DND-41 (cell line): ENCODE measurements at regions not wholly inside any gene's neighbourhood (a gene's known extent, or its start where the extent isn't known, plus 50 kb on each side); places are given as distances from the start of the nearest gene placed in this dataset.

ENCODE experiments used
- ATAC-seq: fragments of 200-7000 bp; cut with Tn5 transposase; 3 replicates; pipeline ENCODE4 v1.9.1; 2021; ENCODE audit warnings: low read depth; ENCODE audit not compliant: insufficient read depth
- DNase-seq: peaks from one replicate; pipeline ENCODE4 v3.0.0-alpha.2; 2020
- H2AFZ ChIP-seq: 2 replicates; pipeline ENCODE4 v1.6.0; 2012; ENCODE audit warnings: low read depth, low read length
- H3K27ac ChIP-seq: 2 replicates; pipeline ENCODE4 v1.5.1; 2012; ENCODE audit warnings: low read length, inconsistent platforms
- H3K27me3 ChIP-seq: fragments of 200-600 bp; sonication (generic); 2 replicates; pipeline ENCODE4 v1.6.0; 2012; ENCODE audit warnings: low read length, mild to moderate bottlenecking, inconsistent platforms; ENCODE audit not compliant: insufficient read depth, poor library complexity
- H3K36me3 ChIP-seq: 2 replicates; pipeline ENCODE4 v1.5.1; 2012; ENCODE audit warnings: low read length, inconsistent platforms; ENCODE audit not compliant: insufficient read depth
- H3K4me1 ChIP-seq: 2 replicates; pipeline ENCODE4 v1.5.1; 2012; ENCODE audit warnings: mild to moderate bottlenecking, low read length; ENCODE audit not compliant: insufficient read depth
- H3K4me2 ChIP-seq: 2 replicates; pipeline ENCODE4 v1.6.0; 2012; ENCODE audit warnings: mild to moderate bottlenecking, moderate library complexity, low read length, inconsistent platforms; ENCODE audit not compliant: insufficient read depth
- H3K4me3 ChIP-seq, 2 experiments: fragments of 200-600 bp in 1 of 2; shearing (Covaris generic) in 1 of 2; 2 replicates each; pipeline ENCODE4 v1.5.1; 2012 to 2016; ENCODE audit warnings: inconsistent platforms in 2 of 2, low read length in 2 of 2, mild to moderate bottlenecking in 2 of 2, low read depth in 1 of 2, moderate library complexity in 1 of 2
- H3K79me2 ChIP-seq: 2 replicates; pipeline ENCODE4 v1.6.0; 2012; ENCODE audit warnings: low read length, inconsistent platforms; ENCODE audit not compliant: insufficient read depth
- H3K9ac ChIP-seq: 2 replicates; pipeline ENCODE4 v1.6.0; 2012; ENCODE audit warnings: low read depth, mild to moderate bottlenecking, inconsistent platforms, low read length, moderate library complexity
- H3K9me3 ChIP-seq: 2 replicates; pipeline ENCODE4 v1.5.1; 2012; ENCODE audit warnings: low read length, moderate library complexity, mild to moderate bottlenecking, inconsistent platforms; ENCODE audit not compliant: insufficient read depth, severe bottlenecking
- H4K20me1 ChIP-seq: 2 replicates; pipeline ENCODE4 v1.6.0; 2012; ENCODE audit warnings: low read length; ENCODE audit not compliant: insufficient read depth
- EZH2 ChIP-seq: IDR thresholded peaks from 3 replicates; pipeline ENCODE4 v1.6.1; 2012; ENCODE audit warnings: borderline replicate concordance, low read depth, mild to moderate bottlenecking, moderate library complexity, low read length, inconsistent platforms; ENCODE audit not compliant: severe bottlenecking
- TF ChIP-seq, protein P1 (sequence below): IDR thresholded peaks from 2 replicates; pipeline ENCODE4 v1.5.1; 2012; ENCODE audit warnings: borderline replicate concordance, low read length, moderate library complexity, mild to moderate bottlenecking; ENCODE audit not compliant: poor library complexity, severe bottlenecking; ENCODE audit errors: extremely low read depth

DNA sequence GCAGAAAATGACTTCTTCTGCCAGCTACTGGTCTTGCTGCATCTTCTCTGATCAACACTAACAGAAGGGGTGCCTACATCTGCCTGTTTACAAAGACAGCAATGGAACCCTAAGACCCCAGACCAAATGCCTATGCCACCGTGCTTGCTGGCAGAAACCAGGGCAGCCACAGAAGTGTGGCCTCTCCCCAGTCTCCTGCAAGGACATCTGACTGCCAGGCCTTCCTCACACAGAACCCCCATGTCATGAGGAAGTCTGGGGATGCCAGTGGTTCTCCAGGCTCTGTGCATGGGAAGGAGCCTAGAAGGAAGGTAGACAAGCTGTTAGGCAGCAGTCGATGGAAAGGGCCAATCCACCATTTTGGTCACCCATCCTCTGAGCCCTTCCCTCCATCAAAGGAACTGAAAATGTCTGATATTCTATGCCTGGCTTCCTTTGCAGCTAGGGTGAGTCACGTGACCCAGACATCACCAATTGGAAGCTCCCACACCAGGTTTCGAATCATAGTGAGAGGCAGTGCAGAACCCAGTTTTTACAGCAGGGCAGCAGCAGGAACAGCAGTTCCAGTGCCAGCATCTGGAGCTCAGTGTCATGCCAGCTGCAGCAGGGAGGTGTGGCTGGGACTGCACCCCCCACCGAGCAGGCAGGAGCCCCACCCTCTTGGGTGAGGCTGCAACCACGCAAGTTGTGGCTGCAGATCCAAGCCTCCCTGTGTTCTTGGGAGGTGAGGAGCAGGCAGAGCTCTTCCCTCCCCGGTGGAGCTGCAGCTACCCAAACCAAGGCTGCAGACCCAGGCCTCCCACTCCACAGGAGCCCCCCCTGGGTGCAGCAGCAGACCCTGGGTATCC, 123.4 kb downstream of the OLFM1 start:
- H2AFZ ChIP-seq, result no peak overlapping the region
- no peak for ATAC-seq
- no peak overlapping the region for H3K4me3 ChIP-seq
- H3K36me3 ChIP-seq, result no peaks in the 10 kb centered on the region
- TF ChIP-seq, protein P1, sequence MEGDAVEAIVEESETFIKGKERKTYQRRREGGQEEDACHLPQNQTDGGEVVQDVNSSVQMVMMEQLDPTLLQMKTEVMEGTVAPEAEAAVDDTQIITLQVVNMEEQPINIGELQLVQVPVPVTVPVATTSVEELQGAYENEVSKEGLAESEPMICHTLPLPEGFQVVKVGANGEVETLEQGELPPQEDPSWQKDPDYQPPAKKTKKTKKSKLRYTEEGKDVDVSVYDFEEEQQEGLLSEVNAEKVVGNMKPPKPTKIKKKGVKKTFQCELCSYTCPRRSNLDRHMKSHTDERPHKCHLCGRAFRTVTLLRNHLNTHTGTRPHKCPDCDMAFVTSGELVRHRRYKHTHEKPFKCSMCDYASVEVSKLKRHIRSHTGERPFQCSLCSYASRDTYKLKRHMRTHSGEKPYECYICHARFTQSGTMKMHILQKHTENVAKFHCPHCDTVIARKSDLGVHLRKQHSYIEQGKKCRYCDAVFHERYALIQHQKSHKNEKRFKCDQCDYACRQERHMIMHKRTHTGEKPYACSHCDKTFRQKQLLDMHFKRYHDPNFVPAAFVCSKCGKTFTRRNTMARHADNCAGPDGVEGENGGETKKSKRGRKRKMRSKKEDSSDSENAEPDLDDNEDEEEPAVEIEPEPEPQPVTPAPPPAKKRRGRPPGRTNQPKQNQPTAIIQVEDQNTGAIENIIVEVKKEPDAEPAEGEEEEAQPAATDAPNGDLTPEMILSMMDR, result no peak
- TF ChIP-seq EZH2, result no peak
- H3K79me2 ChIP-seq, result no peaks in the 10 kb centered on the region
- H3K9ac ChIP-seq, result no peak overlapping the region
- no peak overlapping the region for H3K27ac ChIP-seq
- no peak overlapping the region for H3K4me2 ChIP-seq
- H3K4me1 ChIP-seq, result no peaks in the 10 kb centered on the region
- H3K27me3 ChIP-seq, result no peaks in the 10 kb centered on the region
- H4K20me1 ChIP-seq, result no peaks in the 10 kb centered on the region
- peaks cover 19% of the 10 kb centered on the region for H3K9me3 ChIP-seq
- no peak for DNase-seq

DNA sequence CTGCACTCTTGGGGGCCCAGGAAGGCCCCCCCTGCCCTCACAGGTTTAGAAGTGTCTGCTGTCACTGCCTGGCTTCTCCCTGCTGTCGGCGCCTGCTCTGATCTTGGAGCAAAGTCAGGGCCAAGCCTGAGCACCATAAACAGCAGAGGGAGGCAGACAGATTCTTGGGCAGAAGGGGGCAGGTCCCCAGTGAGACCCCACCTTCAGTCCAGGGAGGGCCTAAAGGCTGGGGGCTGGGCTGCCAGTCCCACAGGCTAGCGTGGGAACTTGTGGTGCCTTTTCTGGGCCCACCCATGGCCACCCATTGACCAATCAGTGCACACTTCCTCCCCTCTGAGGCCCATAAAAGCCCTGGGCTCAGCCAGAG, 124.0 kb downstream of the OLFM1 start:
- Histone ChIP-seq H3K27me3 (no peaks in the 10 kb centered on the region), H2AFZ (no peak overlapping the region), H3K9ac (no peak overlapping the region), H3K36me3 (no peaks in the 10 kb centered on the region), H3K79me2 (no peaks in the 10 kb centered on the region), H4K20me1 (no peaks in the 10 kb centered on the region), H3K4me1 (no peaks in the 10 kb centered on the region), H3K4me3 (no peak overlapping the region), H3K4me2 (no peak overlapping the region), H3K27ac (no peak overlapping the region), H3K9me3 (peaks cover 19% of the 10 kb centered on the region)
- DNase-seq, result no peak
- ATAC-seq, result no peak
- TF ChIP-seq, protein P1, result no peak
- TF ChIP-seq EZH2, result no peak

DNA sequence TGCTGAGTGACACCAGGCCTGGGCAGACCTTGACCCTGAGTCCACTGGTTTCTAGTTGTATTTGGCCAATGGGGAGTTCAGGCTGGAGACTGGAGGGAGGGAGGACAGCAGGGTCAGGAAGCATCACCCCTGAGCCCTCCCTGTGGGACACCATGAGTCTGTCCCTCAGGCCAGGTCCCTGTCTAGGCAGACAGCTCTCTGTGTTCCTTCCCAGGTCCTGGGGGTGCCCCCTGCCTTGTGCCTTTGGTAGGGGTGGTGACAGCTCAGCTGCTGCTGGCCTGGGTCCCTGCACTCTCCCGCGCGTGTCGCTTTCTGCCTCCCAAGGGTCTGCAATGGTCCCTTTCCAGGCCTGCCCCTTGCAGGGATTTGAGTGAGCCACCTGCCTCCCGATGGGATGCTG, 125.5 kb downstream of the OLFM1 start:
- DNase-seq, result no peak
- Histone ChIP-seq H3K4me3 (no peak overlapping the region), H3K79me2 (no peaks in the 10 kb centered on the region), H3K4me1 (no peaks in the 10 kb centered on the region), H4K20me1 (no peaks in the 10 kb centered on the region), H3K4me2 (no peak overlapping the region), H3K9ac (no peak overlapping the region), H3K36me3 (no peaks in the 10 kb centered on the region), H2AFZ (no peak overlapping the region), H3K27ac (no peak overlapping the region), H3K9me3 (peaks cover 19% of the 10 kb centered on the region), H3K27me3 (no peaks in the 10 kb centered on the region)
- no peak for ATAC-seq
- no peak for TF ChIP-seq EZH2
- TF ChIP-seq, protein P1, result no peak
